IPS-NIHi7 (cell line): ENCODE measurements at regions not wholly inside any gene's neighbourhood (a gene's known extent, or its start where the extent isn't known, plus 50 kb on each side); places are given as distances from the start of the nearest gene placed in this dataset.
A peak's percentile ranks its signal among the peaks of the same experiment; 100 is the strongest.

Source experiments
- DNase-seq: peaks from one replicate; pipeline ENCODE4 v3.0.0; 2012; ENCODE audit warnings: mixed read lengths; ENCODE audit errors: extremely low spot score

DNA sequence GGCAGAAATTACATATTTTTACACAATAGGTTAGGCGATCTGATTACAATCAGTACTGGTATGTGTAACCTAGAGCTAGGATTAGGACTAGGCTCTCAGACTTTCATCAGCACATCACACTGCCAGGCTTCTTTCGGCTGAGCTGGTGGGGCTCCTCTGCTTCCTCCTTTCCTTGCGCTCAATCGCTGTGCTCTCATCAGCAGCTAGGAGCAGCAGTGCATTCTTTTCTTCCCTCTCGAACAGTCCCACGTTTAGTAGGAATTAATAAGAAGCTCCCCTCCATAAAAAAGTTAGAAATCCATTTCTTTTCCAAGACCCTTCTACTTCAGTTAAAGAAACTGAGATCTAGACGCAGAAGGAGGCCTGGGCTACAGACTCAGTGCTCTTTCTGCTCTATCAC is 350.4 kb downstream of the SPRY1 start:
- DNase-seq: peak; percentile 34

DNA sequence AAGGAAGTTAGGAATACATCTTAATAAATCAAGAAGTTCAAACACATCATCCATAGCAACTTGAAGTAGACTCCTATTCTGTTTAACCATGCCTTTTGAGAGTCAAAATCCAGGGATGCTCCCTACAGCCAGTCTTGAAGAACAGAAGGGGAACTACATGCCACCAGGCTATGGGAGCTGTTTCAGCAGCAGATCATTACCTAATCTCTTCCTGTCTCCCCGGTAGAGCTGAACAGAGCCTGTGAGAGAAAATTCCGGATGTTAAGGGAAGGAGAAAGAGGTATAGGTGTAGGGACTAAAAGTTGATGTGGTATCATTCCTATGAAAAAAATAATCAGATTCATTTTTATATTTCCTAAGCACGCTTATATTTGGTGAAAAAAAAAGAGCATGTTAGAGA is 352.2 kb downstream of the SPRY1 start:
- DNase-seq: no peak

DNA sequence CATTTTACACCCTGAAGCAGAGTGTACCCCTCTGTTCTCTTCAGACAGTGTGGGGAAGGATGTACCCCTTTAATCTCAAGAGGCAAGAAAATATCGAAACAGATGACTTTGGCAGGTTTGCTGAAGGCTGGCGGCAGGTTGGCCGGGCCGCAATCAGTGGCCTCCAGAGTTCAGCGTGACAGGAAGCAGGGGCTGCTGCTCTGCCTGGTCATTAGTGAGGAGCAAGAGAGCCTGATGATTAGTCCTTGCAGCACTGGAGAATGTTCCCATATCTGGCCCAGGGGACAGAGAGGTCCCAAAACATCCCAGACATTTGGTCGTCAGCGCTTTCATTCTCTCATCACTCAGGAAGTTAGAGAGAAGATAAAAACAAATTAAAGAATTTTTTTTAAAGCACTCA is 352.8 kb downstream of the SPRY1 start:
- DNase-seq: no peak

DNA sequence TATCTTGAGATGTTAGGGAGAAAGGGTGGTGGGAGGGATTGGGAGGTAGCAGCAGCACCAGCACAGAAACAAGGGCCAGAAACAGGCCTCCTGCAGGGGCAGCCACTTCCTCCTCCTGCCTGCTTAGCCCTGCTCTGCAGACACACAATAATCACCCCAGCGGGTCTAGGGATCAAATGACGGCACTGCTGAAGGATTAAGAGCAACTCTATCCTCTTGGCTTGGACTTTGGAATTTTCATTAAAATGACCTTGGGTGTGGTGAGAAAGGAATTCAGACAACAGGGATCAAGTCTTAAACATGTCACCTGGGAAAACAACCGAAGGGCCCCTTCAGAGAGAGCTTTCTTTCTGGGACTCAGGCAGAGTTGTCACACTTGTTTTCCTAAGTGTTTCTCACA is 353.4 kb downstream of the SPRY1 start:
- peak; percentile 53 for DNase-seq

DNA sequence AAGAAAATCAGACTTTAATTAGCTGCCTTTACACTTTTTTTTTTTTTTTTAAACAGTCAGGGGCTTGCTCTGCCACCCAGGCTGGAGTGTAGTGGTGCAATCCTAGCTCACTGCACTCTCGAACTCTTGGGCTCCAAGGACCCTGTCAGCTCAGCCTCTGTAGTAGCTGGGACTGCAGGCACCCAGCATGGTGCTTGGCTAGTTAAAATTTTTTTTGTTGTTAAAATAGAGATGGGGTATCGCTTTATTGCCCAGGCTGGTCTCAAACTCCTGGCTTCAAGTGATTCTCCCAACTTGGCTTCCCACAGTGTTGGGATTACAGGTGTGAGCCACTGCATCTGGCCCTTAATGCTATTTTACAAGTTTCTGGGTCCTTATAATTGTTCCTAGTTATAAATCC is 359.1 kb downstream of the SPRY1 start:
- no peak for DNase-seq

DNA sequence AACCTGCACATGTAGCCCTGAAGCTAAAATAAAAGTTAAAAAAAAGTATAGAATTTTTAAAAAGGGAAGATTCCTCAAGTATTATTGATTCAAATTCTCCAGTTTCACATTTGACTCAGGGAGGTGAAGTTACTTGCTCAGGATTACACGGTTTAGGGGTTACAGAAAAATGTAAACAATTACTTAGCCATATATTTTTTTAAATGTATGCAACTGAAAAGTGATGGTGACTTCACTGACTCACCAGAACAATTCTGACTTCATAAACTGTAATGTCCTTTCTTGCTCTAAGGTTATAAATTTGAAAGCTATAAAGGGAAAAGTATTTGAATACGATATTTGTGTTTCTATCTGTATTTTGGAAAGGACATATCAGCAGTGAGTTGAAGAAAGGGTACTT is 371.2 kb downstream of the SPRY1 start:
- no peak for DNase-seq

DNA sequence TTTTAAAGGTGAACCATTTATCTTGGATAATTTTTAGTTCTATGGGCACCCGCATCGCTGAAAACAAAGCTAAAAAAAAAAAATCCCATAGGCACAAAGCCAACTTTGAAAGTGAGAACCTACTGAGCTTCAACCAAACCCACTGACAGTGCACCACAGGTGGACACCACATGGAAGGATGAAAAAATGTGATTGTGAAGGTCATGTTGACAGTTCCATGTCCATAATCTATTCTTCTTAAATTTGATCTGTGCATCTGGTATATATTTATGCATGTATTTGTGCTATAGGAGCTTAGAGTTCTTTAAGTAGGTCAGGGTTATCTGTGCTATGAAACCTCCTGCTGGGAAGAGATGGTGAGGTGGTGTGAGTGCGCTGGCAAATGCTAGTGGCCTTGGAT is 374.3 kb downstream of the SPRY1 start:
- DNase-seq: no peak

DNA sequence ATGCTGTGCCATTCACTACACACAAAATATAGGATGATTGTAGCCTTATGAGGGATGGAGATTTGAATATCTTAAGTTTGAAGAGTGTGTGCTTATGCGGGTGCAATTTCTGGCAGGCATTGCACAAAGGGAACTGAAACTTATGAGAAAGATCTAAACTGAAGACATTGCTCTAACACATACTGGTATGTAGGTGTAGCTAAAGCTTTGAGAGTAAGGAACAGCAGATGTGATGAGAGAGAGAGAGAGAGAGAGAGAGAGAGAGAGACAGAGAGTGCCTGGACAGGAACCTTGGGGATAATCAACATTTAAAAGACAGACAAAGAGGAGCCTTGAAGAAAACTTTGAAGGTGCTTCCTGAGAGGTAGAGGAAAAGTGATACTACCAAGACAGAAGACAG is 379.7 kb downstream of the SPRY1 start:
- DNase-seq: no peak

DNA sequence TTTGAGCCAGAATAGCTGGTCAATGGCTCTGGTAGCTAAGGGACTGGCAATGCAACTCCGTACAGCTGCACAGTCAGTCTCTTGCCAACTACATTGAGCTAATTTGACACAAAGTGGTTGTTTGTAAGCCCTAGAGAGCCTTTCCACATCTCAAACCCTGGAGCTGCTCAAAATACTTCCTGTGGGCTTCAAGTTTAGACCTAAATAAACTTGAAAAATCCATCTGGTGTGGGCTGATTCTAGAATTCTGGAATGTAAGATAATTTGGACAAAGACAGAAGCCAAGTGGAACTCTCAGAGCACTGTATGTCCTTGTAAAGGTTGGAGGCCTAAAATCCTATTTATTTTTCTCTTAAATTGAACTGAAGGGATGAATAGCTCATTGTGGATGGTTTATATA is 380.8 kb downstream of the SPRY1 start:
- no peak for DNase-seq

DNA sequence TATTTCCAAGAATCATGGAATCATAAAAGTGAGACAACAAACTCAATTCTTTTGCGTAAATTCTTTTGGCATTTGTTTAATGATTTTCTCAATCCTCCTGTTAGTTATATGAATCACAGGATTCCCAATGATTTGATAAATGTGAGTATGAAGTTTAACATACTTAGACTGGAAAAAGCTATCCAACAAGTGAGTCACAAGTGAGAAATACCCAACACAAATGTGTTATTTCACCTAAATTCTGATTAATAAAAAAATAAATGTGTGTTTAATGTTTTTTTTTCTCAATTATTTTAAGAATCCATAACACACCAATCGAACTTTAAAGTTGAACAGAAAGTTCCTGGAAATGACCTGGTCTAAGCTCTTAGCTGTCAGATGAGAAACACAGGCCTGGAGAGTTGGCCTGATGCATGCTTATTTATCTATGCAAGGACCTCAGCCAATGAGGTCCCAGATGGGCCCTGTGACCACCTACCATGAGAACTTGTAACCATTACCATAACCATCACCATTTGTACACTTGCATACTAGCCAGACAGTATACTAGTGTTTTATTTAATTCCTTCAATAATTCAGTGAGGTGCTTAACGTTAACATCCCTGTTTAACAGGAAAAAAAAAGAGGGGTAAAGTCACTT is 386.7 kb downstream of the SPRY1 start:
- DNase-seq: no peak

DNA sequence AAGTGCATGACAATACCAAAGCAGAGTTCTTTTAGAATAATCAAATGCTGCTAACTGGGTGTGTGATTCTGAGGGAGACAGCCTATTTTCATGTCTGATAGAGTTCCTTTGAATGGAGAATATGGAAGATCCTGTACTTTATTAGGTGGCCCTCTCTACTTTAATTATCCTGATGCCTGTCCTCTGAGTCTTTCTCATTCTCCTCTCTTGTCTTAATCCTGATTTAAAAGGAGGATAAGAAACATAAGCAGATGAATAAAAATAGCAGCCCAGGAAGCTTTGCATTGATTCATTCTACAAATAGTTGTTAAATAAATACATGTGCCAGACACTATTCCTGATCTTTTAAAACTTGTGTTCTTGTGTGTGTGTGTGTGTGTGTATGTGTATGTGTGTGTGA is 387.3 kb downstream of the SPRY1 start:
- DNase-seq: no peak

DNA sequence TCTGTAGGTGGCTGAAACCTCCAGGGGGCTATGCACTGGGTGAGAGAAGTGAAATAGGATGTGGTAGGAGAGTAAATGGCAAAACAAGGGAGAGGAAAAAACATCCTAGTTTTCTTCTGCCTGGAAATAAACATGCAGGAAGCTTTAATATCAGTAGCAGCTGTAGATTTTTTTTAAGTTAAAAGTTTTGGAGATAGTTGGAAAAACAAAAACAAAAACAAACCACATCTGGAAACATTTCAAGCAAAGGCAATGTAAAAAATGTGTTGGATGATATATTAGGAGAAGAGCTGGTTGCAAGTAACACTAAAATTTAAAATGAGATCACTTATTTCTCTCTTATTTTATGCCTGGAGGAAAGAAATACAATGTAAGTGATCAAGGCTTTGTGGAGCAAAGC is 388.0 kb downstream of the SPRY1 start:
- no peak for DNase-seq

DNA sequence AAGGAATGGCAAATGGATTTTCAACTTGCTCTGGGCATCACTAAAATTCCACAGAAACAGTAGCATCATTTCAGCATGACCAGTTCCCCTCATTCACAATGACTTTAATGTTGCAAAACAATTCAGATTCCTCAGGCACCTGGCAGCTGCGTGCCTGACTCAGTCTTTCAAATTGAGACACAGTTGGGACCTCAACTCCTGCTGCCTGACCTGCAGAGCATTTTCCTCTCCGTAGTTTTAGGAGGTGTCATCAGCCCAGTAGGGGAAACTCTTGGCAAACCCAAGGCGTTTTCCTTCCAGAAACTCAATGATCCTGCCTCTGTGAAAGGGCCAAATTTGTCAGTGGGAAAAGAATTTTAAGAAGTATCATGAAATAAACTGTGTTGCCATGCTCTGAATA is 388.9 kb downstream of the SPRY1 start:
- peak; percentile 38 for DNase-seq

DNA sequence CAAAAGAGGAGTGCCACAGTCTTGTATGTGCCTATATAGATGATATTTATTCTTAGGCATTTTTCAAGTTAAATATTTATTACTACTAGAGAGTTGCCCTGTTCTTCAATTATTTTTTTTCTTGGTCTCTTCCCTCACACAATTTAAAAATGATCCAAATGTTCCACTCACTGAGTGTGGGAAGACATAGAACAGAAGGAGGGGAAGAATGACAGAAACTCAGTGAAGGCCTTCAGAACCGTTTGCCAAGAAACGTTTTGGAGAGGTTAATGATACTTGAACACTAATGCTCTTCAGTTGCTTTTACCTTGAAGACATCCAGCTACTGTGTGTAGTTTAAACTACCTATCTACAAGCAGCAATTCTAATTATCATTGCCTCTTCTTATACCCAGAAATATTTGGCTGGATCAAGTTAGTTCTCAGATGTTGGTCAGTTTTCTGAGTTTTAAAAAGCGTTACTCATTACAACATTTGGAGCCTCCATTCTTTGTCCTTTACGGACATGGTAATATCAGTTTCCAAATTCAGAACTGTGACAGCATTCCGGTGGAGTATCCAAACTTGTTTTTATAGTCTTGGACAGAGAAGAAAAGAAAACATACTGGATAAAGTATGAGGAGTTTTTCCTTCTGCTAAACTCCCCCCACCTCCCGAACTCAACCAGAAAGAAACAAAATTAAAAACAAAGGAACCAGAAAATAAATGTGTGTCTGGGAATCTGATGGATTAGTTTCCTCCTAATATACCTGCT is 389.7 kb downstream of the SPRY1 start:
- DNase-seq: no peak

DNA sequence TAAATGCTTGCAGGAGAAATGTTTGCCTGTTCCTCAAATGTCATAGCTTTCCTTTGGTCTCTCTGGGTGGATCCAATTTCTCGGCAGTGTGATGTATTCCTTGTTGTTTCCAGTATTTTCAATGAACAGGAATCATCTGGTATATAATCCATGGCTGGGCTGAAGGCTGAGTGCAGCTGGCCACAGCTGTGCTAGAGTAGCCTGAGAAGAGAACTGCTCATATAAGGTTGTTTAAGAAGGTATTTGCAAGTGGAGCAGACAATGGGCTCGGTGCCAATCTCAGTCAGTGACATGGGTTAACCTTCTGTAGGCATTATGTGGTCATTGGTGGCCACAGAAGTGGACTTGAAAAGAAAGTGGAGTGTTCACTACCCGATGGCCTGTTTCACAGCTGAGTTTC is 390.3 kb downstream of the SPRY1 start:
- DNase-seq: no peak

DNA sequence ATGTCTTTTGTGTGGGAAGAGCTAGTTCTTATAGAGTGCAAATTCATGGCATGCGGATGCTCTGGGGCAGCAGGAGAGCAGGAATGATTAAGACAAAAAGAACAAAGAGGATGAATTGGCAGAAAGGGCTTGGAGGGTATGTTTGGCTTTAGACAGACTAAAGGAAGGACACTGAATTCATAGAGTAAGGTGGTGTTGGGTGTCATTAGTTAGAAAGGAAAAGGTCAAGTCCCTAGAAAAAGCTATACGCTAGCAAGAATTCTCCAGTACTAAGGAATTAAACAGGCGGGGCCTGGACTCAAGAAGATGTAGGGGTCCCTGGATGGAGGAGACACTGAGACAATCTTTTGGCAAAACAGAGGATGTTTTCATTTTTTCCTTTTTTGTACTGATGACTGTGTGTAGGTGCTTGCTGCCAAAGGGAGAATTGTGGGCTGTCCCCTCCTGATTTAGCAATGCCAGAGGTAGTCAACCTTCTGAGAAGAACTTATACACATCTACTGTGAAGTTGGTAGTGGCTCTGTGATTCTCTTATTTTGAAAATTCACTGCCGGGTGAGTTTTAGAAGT is 391.0 kb downstream of the SPRY1 start:
- DNase-seq: no peak

DNA sequence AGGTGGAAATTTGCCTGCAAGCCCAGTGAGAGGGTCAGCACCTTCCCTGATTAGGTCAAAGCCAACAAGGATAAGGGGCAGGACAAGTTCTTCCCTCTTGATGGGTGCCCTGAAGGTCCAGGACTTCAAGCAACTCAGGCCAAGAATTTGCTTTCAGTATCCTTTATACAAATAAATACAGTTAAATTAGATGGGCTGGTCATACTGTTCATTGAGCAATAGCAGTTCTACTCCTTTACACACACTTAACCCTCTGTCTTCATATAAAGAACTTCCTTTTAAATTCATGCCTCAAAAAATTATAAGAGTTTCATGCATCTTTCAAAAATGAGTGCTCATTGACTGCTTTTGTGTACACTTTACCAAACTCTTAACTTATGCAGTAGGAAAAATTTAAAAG is 392.0 kb downstream of the SPRY1 start:
- no peak for DNase-seq

DNA sequence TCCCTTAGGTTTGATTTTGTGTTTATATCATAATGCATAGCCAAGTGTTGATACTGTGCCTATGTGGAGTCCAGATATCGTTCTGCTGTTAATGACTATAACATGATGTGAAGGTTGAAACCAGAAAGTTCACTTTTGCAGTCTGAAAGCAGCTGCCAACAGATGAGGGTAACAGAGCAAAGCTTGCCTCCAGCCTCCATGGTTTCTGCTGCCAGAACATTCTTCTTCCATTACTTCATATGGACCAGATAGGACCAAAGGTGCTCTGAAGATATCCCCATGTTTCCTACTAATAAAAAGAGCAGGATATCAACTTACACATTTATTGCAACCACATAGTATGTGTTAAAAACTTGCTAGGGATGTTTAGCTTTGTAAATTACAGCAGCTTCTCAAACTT is 394.1 kb downstream of the SPRY1 start:
- DNase-seq: no peak

DNA sequence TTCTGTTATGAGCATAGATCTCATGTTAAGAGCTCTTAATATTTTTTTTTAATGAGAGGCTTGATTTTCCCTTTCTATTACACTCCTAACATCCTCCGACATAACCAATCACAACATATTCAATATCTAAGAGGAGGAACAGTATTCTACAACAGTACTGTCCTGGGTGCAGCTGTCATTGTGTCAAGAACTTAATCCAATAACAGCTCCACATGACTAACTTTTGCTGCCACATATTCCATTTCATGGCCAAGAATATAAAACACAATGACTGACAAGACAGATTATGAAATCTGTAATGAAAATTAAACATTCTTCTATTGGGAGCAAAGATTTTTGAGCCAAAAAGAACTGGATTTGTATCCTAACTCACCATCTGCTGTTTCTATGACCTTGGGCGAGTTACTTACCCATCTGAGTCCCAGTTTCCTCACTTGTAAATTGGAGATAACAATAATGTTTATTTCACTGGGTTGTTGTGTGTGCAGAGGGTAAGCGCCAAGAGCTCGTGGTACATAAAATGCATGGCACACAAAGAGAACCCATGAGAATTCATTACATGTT is 405.6 kb downstream of the SPRY1 start:
- no peak for DNase-seq

DNA sequence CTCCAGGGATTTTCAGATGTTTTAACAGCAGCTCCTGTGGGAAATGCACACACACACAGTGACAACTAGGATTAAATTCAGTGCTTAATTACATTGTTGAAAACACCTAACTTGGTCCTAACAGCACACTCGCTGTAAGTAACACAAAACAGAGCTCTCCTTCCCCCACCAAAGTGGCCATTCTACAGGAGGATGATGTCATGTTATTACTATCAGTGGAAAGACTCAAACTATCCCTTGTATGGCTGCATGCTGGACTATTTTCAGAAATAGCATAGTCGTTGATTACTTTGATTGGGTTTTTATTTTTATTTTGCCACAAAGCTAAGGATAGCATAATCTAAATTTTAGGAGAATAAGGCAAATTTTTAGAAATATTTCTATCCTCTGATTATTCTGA is 406.3 kb downstream of the SPRY1 start:
- DNase-seq: no peak

DNA sequence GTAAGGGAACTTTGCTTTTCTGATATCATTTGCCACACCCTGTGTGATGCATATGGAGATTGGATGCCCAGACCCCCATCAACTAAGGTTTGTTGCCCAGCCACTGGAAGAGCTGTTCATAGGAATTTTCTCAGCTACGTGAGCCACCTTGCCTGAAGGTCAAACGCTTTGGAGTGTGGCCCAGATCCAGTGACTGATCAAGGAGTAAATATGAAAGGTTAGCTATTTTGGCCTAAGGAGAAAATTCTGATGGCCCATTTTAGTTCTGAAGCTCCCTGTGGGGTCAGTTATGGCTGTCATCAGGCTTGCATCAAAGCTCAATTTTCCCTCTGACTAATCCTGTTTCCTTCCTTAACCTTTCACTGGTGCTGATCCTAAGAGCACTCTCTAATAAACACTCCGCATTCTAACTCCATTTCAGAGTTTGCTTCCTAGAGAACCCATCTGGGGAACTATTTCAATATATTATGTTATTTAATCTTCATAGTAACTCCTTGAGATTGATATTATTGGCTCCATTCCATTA is 407.7 kb downstream of the SPRY1 start:
- no peak for DNase-seq

DNA sequence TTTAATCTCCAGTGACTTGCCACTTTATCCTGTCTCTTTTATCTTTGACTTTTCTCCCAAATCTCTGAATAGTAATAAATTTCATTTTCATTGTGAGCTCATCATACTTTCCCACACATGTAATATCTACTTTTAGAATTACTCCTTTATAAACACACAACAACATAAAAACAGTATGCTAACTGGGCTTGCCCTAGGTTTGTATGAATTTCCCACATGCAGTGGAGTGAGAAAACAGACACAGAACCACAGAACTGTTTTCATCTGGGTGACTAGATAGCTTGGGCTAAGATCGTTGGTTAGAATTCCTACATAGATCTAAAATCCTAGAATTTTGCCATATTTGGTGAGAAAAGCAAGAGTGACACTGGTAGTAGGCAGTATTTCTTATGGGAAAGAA is 409.5 kb downstream of the SPRY1 start:
- DNase-seq: no peak

DNA sequence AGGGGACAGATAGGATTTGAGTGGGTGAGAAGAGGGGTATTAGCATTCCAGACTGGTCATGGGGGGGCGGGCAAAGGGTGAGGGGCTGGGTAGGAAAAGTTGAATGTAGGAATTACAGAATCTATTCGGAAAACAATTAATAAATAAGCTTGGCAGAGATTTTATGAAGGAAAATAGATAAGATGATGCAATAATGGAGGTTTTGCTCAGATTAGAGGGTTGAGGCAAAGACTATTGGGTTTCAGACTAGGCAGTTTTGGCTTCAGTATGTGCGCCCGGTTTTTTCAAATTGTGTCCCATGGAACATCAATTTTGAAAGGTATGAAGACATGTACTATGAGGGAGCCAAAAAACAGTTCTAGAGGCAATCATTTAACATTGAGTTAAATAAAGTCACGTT is 410.6 kb downstream of the SPRY1 start:
- no peak for DNase-seq
